Stimulated activated CD4-positive, alpha-beta T cell treated with anti-CD3 and anti-CD28 coated beads, TNF-alpha, amount 100 ng/mL, for 24 hours (primary cell): ENCODE measurements at regions not wholly inside any gene's neighbourhood (a gene's known extent, or its start where the extent isn't known, plus 50 kb on each side); places are given as distances from the start of the nearest gene placed in this dataset.
"Not testable (repeated sequence)": the region's sequence is repeated elsewhere in the genome, so short reads cannot be mapped to it uniquely, and the experiment has no call there.

Experiments
- DNase-seq, 3 experiments: peaks; one replicate each; pipeline ENCODE4 v3.0.0-alpha.2; 2020; ENCODE audit warnings: low read depth in 3 of 3

DNA sequence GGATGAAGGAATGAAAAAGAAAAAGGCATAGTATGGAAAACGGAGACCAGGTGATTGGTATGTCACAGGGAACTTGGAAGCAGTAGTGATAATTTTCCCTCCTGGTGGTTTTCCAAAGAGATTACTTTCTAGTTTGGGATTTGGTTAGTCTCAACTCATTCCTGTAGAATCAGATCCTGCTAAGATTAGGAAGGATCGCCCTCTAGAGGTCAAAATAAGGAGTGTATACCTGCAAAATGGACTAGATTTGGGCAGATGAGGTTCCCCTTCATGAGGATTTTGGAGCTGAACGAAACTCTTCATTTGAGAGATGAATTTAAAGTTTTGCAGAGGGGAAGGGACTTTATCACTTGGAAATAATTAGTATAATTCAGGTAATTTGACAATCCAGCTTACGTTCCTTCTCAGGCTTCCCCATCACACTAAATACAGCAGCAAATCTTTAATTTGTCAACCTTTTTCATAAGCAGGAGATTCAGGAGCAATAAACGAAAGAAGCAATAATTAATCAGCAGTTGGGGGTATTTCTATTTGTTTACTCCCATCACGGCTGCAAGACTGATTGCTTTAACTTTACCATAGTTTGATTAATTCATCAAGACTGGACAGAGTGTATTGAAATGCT is 65.2 kb downstream of the CCDC195 start:
- DNase-seq: no peak

DNA sequence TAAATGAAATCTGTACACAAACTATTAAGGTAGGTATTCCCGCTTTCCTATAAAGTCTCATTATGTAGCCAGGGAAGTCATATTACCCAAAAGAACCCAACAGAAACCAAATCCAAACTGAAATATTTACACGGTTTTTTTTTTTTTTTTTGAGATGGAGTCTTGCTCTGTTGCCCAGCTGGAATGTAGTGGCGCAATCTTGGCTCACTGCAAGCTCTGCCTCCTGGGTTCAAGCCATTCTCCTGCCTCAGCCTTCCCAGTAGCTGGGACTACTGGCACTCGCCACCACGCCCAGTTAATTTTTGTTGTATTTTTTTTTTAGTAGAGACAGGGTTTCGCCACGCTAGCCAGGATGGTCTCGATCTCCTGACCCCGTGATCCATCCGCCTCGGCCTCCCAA is 62.5 kb upstream of the CUL3 start:
- not testable (repeated sequence) for DNase-seq

DNA sequence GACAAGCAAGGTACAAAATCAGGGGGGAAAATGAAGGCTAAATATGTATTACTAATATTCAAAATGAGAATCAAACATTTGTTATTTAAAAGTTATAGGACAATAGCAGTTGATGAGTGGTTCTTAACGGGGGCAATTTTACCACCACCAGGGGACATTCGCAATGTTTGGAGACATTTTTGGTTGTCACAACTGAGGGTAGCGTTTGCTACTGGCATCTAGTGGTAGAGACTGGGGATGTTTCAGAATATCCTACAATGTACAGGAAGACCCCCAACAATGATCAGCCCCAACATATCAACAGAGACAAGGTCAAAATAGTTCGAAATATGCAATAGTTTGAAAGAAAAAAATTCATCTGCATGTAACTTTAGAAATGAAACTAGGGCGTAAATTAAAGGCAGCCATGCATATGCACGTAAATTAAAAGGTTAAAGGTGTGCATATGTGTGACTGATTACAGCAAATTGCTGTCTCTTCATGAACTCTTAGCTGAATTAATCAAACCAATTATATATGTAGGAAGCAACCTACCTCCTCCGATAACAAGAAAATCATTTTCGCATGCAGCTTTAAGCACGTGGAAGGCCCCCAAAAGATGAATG is 61.2 kb upstream of the CUL3 start:
- no peak for DNase-seq

DNA sequence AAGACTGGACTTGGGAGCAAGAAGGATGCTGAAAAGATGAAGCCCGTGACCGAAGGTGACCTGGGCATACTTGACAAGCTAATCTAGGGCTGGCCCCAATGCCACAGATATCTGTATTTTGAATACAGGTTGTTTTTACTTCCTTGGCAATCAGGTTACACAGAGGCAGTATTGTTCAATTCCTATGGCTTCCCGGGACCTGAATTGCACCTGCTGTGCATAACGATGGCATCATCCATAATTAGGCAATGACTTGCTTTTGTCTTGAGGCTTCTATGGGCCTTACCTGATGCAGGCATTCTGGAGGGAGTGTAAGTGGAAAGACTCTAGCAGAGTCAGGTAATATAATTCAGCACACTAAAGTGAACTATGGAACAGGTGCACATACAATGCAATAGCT is 60.6 kb upstream of the CUL3 start:
- DNase-seq: no peak

DNA sequence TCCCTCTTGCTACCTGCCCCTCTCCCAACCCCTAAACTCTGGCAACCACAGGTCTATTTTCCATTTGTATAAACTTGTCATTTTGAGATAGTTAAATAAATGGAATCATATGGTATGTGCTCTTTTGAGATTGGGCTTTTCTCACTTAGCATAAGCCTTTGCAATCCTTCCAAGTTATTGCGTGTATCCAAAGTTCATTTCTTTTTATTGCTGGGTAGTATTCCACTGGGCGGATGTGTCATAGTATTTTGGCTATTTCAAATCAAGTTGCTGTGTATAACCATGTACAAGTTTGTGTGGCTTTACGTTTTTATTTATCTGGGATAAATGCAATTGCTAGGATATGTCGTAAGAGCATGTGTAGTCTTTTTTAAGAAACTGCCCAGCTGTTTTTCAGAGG is 55.5 kb upstream of the CUL3 start:
- no peak for DNase-seq

DNA sequence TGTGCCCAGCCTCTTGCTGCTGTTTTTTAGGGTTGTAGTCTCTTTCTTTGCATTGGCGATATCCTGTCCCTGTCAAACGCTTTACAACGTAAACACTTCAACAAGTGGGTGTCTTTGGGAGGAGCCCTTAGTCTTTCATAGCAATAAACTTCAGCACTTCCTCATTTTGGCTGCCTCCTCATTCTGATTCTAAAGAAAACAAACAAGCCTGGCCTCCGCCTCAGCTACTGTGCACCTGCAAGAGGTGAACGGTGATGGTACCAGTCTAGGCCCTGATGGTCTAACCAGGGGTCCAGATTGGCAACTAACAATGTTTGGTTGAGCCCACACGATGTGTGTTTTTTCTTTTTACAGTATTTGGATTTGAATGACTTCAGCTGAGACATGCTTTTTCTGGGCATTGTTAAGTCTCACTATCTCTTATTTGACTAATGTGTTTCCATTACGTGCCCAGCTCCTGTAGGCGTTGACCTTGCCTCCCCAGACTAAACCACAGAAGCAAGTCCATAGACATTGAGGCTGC is 53.2 kb upstream of the CUL3 start:
- peak; percentile 9 to 35 (median 14) for DNase-seq
